Retinal pigment epithelial cell (primary cell): ENCODE measurements at regions not wholly inside any gene's neighbourhood (a gene's known extent, or its start where the extent isn't known, plus 50 kb on each side); places are given as distances from the start of the nearest gene placed in this dataset.

Experiments
- DNase-seq: peaks from one replicate; pipeline ENCODE4 v3.0.0-alpha.2; 2010; ENCODE audit warnings: low read depth
- H3K4me3 ChIP-seq: 2 replicates; pipeline ENCODE4 v1.5.1; 2011; ENCODE audit warnings: mild to moderate bottlenecking, low read length, control low read depth, moderate library complexity
- TF ChIP-seq, protein P1 (sequence below): conservative IDR thresholded peaks from 2 replicates; pipeline ENCODE4 v1.5.1; 2011; ENCODE audit warnings: low read depth, low read length, control low read depth, inconsistent platforms

- TF ChIP-seq, protein P1, sequence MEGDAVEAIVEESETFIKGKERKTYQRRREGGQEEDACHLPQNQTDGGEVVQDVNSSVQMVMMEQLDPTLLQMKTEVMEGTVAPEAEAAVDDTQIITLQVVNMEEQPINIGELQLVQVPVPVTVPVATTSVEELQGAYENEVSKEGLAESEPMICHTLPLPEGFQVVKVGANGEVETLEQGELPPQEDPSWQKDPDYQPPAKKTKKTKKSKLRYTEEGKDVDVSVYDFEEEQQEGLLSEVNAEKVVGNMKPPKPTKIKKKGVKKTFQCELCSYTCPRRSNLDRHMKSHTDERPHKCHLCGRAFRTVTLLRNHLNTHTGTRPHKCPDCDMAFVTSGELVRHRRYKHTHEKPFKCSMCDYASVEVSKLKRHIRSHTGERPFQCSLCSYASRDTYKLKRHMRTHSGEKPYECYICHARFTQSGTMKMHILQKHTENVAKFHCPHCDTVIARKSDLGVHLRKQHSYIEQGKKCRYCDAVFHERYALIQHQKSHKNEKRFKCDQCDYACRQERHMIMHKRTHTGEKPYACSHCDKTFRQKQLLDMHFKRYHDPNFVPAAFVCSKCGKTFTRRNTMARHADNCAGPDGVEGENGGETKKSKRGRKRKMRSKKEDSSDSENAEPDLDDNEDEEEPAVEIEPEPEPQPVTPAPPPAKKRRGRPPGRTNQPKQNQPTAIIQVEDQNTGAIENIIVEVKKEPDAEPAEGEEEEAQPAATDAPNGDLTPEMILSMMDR = no peak
- no peak for DNase-seq
- H3K4me3 ChIP-seq = no peak overlapping the region
Measured at GRCh38 chr4:10872833-10873517, 188.4 kb upstream of the CLNK start.

DNA sequence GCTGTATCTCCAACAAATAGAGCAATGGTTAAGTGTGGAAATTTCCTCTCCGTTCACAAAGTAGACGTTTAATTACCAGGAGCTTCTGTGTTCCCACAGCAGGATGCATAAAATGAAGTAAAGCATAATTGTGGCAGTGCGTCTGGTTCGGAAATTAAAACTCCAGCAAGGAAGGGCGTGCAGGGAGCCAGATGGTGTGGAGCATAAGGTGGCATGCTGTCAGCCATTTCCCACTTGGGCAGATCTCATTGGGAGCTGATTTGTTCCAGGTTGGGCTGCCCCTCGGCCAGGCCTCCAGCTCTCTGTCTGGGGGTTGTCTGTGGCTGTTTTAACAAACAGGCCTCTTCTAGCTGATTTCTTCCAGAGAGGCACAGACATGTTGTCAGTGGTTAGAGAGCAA lies 182.1 kb upstream of the CLNK start:
- H3K4me3 ChIP-seq = no peak overlapping the region
- TF ChIP-seq, protein P1 = no peak
- DNase-seq = no peak

GRCh38 chr4:10861036-10861435 lies 176.5 kb upstream of the CLNK start:
- no peak overlapping the region for H3K4me3 ChIP-seq
- TF ChIP-seq, protein P1 = no peak
- no peak for DNase-seq

GRCh38 chr4:10856271-10856782 lies 171.8 kb upstream of the CLNK start:
- TF ChIP-seq, protein P1 = no peak
- no peak for DNase-seq
- no peak overlapping the region for H3K4me3 ChIP-seq

DNA sequence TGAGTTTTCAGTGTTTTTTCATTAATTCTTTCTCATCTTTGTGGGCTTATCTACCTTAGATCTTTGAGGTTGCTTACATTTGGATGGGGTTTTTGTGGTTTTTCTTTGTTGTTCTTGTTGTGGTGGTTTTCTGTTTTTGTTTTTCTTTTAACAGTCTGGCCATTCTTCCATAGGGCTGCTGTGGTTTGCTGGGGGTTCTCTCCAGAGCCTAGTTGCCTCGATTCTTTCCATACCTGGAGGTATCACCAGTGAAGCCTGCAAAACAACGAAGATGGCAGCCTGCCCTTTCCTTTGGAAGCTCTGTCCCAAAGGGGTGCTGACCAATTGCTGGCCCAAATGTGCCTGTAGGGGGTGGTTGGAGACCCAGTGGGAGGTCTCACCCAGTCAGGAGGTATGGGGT lies 168.6 kb upstream of the CLNK start:
- no peak for DNase-seq
- H3K4me3 ChIP-seq = no peak overlapping the region
- TF ChIP-seq, protein P1 = no peak

GRCh38 chr4:10841697-10842096 lies 157.1 kb upstream of the CLNK start:
- TF ChIP-seq, protein P1 = no peak
- no peak overlapping the region for H3K4me3 ChIP-seq
- no peak for DNase-seq

DNA sequence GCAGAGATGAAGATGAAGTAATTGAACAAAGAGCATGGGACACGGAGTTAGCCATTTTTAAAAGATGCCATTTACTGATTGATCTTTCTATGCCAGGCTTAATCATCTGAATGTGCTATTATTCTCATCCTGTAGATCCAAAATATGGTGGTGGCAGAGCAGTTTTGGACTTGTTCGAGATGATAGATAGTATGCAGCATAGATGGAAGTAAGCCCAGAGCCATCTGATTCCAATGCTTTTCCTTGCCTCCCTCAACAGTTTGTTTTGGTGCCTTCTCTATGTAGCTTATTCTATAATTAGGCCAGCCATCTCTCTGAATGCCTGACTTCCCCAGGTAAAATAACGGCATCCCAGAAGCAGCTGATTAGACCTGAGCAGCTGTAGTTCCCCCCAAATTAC lies 152.6 kb upstream of the CLNK start:
- TF ChIP-seq, protein P1 = no peak
- H3K4me3 ChIP-seq = no peak overlapping the region
- DNase-seq = no peak
